22Rv1 (cell line): ENCODE measurements at regions not wholly inside any gene's neighbourhood (a gene's known extent, or its start where the extent isn't known, plus 50 kb on each side); places are given as distances from the start of the nearest gene placed in this dataset.

Experiments
- CTCF ChIP-seq: fragments of 450-650 bp; IDR thresholded peaks from 2 replicates; pipeline ENCODE4 v1.5.1; 2017; ENCODE audit warnings: mild to moderate bottlenecking
- ZFX ChIP-seq: fragments of 450-650 bp; IDR thresholded peaks from 2 replicates; pipeline ENCODE4 v1.6.1; 2017; ENCODE audit warnings: antibody characterized with exemption, borderline replicate concordance

GRCh38 chr5:16390825-16391224 lies 74.8 kb downstream of the ZNF622 start:
- TF ChIP-seq CTCF (no peak), ZFX (no peak)
